ENCODE measurements at regions not wholly inside any gene's neighbourhood (a gene's known extent, or its start where the extent isn't known, plus 50 kb on each side); places are given as distances from the start of the nearest gene placed in this dataset.
"Not testable (repeated sequence)": the region's sequence is repeated elsewhere in the genome, so short reads cannot be mapped to it uniquely, and the experiment has no call there.

DNA sequence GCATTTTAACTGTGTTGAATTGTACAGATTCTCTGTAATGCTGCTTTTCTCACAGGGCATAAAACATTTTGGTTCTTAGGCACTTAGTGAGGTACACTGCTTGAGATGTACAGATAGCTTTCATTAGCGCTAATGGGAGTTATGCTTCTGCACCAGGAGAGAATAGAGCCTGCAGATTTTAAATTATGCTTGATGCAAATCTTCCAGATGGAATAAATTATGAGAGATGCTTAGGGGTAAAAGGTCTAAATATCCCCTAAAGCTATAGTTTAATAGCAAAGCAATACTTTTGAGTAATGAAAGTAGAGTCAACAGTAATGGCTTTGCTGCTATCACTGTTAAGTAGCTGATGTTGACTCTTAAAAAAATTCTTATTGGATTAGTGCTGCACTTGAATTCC, 248.9 kb downstream of the S1PR1 start:
- no peak for FAIRE-seq

DNA sequence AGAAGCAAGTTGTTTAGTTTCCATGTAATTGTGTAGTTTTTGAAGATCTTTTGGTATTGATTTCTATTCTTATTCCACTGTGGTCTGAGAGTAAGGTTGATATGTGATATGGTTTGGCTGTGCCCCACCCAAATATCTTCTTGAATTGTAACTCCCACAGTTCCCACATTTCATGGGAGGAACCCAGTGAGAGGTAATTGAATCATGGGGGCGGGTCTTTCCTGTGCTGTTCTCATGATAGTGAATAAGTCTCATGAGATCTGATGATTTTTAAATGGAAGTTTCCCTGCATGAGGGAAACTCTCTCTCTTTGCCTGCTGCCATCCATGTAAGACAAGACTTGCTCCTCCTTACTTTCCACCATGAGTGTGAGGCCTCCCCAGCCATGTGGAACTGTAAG, 255.3 kb downstream of the S1PR1 start:
- FAIRE-seq = not testable (repeated sequence)

DNA sequence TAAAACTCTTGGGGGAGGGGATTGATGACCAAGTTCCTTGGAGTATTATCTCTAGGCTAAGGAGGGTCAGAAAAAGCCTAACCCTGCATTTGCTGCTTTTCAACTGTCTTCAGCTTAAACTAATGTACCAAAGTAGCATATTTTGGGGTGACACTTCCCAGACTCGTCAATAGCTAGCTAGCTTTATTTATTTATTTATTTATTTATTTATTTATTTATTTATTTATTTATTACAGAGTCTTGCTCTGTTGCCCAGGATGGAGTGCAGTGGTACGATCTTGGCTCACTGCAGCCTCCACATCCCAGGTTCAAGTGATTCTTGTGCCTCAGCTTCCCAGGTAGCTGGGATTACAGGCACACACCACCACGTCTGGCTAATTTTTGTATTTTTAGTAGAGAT, 257.1 kb downstream of the S1PR1 start:
- FAIRE-seq = not testable (repeated sequence)

DNA sequence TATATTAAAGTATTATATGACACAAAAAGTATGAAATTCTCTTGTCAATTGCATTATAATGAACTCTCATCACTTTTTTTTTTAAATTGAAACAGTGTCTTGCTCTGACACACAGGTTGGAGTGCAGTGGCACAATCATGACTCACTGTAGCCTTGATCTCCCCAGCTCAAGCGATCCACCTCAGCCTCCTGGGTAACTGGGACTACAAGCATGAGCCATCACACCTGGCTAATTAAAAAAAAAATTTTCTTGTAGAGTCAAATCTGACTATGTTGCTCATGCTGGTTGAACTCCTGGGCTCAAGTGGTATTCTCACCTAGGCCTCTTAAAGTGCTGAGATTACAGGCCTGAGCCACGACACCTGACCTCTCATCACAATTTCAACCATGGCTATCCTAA, 259.3 kb downstream of the S1PR1 start:
- no peak for FAIRE-seq

DNA sequence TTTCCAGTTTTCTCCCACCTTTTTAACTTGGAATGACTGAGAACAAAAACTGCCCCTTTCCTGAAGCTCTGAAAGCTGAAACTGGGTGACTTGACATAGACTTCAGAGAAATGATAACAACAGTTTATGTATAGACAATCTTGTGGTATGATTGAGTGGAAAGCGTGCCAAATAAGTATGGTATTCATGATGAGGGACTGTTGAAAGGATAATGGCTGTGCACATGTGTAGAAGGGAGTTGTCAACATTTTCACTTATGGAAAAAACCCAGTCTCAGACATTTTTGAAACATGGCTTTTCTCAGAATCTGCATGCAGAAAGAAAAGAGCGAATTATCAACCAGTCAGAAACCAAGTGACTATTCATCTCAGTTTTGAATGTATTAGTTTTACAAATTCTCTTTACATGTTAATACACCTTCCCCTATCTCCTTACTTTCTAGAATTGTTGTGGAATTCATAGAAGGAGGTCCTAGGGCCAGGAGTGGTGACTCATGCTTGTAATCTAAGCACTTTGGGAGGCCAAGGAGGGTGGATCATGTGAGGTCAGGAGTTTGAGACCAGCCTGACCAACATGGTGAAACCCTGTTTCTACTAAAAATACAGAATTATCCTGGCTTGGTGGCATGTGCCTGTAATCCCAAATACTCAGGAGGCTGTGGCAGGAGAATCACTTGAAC, 261.2 kb downstream of the S1PR1 start:
- FAIRE-seq = no peak

DNA sequence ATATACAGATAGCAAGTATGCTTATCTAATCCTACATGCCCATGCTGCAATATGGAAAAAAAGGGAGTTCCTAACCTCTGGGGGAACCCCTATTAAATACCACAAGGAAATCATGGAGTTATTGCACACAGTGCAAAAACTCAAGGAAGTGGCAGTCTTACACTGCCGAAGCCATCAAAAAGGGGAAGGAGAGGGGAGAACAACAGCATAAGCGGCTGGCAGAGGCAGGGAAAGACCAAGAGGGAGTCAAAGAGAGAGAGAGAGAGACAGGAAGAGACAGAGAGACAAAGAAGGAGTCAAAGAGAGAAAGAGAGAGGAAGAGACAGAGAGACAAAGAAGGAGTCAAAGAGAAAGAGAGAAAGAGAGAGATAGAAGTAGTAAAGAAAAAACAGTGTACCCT, 267.3 kb downstream of the S1PR1 start:
- FAIRE-seq = not testable (repeated sequence)

DNA sequence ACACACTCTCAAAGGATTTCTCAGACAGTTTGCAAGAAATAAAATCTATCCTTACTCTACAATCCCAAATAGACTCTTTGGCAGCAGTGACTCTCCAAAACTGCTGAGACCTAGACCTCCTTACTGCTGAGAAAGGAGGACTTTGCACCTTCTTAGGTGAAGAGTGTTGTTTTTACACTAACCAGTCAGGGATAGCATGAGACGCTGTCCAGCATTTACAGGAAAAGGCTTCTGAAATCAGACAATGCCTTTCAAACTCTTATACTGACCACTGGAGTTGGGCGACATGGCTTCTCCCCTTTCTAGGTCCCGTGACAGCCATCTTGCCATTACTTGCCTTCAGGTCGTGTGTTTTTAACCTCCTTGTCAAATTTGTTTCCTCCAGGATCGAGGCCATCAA, 268.4 kb downstream of the S1PR1 start:
- not testable (repeated sequence) for FAIRE-seq

DNA sequence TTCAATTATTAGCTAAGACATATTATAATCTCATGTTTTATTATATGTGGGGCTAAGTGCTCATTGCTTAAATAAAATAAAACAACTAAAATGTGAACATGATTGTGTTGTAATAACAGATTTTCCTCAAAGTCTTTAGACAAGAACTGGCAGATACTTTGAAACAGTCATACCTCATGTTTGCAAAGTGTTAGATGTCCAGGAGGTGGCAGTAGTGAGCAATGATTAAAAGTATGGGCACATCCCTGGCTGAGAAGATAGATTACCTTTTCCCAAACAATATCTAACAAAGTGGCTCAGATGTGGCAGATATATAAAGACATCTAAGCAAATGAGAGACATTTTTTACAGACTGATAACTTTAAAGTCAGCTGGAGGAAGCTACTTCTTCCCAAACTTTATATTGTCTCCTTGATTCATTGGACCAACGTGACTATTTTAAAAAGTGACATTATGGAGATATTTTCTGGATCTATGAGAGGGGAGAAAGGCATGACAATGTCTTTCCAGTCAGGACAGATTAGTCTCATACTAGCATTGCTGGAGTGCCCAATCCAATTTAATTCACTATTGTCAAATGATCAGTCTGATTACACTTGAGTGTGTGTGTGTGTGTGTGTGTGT, 269.8 kb downstream of the S1PR1 start:
- FAIRE-seq = peak; percentile 75

DNA sequence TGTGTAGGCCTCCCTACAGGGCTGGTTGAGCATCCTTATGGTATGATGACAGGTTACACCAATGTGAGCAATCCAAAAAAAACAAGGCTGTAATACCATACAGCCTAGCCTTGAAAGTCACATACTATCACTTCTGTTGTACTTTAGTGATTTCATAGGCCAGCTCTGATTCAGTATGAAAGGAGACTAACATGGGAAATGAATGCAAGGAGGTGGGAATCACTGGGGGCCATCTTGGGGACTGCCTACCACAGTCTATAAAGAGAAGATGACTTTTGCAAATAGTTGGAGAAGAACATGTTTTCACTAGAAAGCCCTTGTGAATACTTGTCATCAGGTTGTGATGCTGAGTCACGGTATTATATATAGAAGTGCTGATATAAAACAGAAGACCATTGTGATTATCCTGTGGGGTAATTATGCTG, 270.7 kb downstream of the S1PR1 start:
- no peak for FAIRE-seq

DNA sequence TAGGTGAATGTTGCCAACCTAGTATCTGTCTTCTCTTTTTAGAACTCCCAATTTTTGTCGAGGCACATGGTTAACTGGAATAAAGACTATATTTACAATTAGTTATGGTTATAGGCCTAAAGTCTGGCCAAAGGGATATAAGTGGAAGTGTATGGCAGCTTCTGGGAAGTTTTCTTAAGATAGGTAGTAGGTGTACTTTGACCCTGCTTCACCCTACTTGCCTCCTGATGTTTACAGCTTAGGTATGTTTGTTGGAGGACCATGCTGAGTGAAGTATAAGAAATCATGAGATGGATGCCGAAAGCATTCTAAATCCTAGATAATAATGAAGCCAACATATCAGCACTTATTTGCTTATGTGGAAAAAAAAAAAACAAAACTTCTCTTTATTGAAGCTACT, 272.1 kb downstream of the S1PR1 start:
- FAIRE-seq = no peak

DNA sequence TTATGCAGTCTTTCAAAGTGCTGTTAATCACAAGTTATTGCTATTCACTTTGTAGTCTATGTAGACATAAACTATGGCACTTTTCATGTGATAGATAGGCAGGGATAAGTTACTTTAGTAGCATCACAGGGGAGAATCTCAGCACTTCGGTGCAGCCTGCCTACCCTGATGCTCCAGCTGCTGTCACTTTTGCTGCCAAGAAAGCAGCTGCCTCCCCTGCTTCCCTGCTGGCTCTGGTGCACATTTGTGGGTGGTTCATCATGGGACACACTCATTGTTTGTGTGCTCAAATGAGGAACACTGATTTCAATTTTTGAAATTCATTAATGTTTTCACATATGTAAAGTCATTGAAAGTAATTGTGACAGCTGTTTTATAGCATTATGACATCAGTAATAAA, 272.6 kb downstream of the S1PR1 start:
- FAIRE-seq = no peak

DNA sequence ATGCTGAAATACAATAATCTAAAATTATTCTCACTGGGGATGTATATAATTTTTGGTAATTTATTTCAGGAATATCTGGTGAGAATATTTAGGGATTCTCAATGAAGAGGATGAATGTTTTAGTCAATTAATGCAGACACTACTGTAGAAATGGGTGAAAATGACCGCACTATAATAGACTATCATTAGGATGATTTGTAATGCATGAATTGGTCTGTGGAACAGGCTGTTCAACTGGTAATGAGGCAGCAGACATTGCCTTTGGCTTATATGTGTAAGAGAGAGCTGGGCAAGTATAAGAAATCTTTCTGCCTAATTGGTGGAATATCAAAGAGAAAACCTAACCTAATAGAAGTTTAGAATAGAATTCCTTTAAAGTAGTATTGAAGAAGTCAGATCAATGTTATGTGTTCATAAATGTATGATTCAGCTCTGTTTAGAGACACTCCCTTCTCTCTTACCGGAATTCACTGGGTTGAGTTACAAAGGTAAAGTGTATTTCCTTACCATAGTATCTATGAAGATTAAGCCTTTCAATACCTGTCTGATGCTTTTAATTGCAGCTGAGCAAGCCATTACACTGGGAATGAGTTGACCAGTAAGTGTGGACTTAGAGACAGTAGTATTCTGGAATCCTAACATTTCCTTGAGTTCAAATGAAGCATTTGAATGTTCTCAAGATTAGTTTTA, 274.5 kb downstream of the S1PR1 start:
- FAIRE-seq = no peak

DNA sequence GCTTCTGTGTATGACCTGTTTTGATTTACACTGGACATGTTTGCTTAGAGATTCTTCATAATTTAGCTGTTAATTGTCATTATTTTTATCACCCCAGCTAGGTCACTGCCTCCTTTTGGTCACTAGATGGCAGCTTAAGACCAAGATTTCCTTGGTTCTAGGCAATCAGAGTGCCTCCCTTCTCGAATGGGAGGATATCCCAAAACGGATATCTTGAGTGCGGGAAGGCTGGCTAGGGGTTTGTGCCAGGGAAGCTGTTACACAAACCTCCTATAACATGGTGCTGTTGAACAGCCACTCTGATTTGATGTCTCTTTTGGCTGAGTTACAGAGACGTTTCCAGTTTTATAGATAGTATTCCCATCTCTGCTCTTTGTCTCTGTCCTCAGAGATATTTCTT, 283.5 kb downstream of the S1PR1 start:
- FAIRE-seq = peak; percentile 61

DNA sequence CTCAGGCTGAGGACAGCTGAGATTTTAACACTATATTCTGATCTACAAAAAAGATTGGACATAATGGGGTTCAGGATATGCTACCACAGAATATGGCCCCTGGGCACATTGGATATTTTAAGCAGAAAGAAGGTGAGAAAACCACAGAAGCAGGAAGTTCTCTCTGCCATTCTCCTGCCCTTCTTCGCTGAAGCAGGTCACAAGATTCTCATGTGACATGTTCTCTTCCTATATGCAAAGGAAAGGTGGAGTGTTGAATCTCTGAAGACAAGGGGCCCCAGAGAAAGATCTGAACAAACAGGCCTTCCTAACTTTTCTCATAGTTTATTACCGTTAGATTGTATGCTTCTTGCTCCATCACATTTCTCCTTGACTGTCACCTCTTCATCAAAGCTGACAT, 285.7 kb downstream of the S1PR1 start:
- no peak for FAIRE-seq

DNA sequence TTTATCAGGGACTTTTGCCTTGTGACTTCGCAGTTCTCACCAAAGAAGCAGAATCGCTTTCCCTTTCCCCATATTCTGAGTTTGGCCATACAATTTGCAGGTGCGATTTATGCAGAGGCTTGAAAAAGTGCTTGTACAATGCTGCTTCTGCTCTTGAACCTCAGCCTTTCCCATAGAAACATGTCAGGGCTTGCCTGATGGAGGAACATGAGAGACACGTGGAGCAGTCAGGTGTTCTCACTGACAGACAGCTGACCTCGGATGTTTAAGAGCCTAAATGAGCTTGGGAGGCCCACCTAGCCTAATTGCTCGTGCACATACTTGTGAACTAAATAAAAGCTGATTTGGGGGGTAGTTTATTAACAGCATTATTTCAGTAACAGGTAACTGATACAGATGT, 290.0 kb downstream of the S1PR1 start:
- no peak for FAIRE-seq

DNA sequence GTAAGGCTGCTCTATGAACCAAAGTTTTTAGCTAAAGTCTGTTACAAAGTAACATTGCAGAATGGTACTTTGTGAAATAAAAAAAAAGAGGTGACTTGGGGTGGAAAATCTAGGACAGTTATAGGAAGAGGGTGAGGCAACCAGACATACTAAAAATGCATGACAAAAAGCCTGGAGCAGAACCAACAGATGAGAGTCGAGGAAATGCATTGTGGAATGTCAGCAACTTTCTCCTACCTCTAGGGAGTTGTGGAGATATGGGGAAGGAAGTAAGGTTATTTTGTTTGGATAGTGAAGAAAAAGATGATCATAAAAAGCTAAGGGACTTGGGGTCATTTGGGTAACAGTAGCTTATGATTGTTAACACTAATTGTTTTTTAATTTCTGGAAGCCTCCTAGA, 295.6 kb downstream of the S1PR1 start:
- FAIRE-seq = no peak

DNA sequence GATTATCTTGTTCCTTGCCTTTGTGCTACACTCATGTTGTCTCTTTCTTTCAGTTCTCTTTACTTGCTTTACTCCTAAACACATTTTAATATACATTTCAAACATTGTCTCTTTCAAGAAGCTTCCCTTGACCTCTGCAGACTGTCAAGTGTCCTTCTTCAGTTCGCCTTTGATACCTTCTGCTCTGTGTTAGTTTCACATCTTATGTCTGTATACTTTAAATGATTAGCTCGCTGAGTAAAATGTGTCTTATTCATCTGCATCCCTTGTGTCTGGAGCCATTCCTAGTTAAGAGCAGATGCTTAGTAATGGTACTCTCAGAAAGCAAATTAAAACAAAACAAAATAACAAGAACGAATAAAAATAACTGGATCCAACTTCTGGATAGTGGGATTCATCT, 303.3 kb downstream of the S1PR1 start:
- no peak for FAIRE-seq

DNA sequence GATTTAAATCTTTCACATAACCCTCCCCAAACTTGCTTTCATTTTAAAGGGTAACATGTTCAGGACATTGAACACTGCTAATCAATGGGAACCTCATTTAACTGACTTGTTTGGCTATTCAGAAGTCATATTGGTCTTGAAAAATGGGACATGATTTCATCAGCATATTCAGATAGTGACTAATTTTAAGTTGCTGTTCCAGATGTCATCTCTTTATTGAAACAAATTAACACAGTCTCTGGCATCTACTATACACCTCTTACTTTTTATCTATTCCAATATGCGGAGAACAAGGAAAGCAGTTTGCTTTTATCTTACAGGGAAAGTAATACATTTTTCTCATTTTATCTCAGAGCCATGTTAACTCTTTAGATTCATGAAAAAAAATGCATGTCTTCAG, 310.1 kb downstream of the S1PR1 start:
- FAIRE-seq = no peak

DNA sequence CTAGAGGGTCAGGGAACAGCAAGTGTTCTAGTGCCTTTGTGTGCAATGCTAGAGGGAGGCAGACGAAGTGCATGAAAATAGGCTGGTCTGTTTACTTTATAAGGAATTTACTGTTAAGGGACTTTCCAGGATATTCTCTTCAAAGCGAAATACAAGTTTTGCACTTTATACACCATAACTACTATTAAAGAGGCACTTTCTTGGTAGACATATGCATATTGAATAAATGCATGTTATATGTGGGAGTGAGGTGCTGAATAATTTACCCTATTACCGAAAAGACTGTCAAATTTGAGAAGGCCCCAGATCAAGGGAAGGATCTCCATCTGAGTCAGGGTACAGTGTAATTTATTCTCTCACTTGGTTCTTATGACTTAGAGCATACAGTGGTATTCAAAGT, 310.5 kb downstream of the S1PR1 start:
- FAIRE-seq = no peak

DNA sequence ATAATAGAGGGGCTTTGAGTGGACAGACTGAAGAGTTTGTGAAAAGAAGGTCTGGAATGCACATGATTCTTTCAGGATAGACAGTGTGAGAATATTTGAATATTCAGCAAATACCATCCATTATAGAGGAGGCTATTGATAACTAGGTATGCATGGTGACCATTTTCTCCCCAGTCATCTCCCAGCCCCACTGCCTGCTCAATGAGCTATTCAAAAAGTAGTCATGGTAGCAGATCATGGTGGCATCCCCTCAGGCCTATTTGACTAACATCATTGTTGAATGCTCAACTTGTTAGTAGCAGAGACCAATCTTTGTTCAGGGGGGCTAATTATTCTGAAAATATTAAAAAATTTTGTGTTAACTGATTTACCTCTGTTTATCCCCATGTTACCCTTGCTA, 311.6 kb downstream of the S1PR1 start:
- no peak for FAIRE-seq

DNA sequence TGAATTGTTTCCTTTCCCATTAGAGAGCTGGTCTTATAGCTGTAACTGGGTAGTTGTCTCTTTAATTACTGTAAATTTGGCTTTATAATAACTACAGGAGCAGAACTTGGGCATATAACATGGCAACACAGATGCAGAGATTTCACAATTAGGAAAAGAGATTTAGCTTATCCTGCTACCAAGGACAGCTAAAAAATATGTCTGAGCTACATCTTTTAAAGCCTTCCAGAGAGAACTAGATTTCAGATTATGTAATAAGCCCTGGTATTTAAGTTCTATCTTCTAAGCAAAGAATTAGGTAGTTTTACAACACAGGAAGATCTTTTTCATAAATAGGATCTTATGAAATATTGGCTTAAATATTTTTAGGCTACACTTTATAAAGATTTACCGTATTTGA, 313.8 kb downstream of the S1PR1 start:
- FAIRE-seq = no peak

DNA sequence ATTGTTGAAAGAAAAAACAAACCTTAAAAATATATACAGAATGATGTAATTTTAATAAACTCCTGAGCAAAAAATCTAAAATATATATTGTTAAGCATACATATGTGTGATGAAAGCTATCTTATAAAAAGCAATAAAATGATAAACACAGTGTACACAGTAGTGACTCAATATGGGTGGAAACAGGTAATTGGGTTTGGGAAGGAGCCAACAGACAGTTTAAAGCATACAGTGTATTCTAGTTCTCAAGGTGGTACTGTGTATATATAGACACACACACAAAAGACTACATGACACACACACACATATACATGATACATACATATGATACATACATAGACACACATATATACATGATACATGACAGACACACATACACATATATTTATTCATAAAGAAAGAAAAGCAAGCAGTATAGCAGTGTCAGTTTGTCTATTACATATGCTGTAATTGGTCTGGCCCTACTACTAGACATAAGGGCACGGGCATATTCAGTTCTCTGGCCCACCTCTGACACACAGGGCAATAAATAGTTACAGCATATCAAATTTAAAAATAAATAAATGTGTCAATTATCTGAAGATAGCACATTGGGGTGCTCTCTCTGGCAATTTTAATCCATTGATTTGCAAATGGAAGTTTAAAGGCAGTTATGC, 330.2 kb downstream of the S1PR1 start:
- FAIRE-seq = no peak

DNA sequence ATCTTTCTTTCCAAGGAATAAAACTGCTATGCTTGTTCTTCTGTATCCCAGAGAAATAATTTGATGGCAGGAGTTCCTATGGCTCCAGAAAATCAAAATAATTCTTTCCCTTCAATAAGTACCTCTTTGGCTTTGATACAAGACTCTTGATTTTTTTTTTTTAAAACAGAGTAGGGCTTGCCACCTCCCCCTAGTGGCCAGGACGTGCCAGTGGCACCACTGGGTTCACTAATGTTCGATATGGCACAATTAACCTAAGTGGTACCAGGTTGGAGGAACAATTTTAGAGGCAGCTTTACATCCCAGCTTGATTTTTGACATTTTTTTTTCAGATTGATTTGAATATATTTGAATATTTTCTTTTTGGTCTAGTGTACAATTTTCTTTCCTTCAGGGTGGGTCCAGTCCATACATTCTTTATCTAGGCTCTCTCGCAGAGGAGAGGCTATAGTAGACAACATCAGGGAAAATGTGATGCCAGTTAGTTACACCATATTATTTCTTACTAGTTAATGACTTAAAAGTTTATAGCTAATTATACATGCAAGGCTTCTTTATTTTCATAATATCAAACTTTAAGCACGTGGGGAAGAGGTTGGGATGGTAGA, 330.9 kb downstream of the S1PR1 start:
- FAIRE-seq = peak; percentile 53

Measured in TTC549 (cell line).